ENCODE measurements at regions not wholly inside any gene's neighbourhood (a gene's known extent, or its start where the extent isn't known, plus 50 kb on each side); places are given as distances from the start of the nearest gene placed in this dataset.

DNA sequence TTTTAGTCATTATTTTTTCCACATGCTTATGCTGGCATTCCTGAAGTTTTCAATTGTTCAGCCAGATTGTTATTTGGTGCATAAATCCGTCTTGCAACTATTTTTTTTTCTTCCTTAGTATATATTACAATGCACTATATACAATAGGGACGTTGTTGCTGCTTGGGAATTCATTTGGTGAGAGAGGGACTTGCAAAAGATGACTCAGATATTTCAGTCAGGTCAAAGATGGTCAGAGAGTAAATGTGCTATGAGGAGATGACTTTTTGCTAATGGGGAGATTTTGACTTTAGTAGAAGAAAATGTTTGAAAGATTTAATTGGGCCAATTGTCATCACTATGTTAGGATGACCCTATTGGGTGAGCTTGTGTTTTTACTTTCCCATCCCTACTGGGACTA is 348.4 kb upstream of the MTPN start:
- TF ChIP-seq POLR2AphosphoS5 (IDR thresholded peaks at IDR 0.05) (no peak), POLR2A (IDR thresholded peaks at IDR 0.05) (no peak)
- TF ChIP-seq, protein P1, sequence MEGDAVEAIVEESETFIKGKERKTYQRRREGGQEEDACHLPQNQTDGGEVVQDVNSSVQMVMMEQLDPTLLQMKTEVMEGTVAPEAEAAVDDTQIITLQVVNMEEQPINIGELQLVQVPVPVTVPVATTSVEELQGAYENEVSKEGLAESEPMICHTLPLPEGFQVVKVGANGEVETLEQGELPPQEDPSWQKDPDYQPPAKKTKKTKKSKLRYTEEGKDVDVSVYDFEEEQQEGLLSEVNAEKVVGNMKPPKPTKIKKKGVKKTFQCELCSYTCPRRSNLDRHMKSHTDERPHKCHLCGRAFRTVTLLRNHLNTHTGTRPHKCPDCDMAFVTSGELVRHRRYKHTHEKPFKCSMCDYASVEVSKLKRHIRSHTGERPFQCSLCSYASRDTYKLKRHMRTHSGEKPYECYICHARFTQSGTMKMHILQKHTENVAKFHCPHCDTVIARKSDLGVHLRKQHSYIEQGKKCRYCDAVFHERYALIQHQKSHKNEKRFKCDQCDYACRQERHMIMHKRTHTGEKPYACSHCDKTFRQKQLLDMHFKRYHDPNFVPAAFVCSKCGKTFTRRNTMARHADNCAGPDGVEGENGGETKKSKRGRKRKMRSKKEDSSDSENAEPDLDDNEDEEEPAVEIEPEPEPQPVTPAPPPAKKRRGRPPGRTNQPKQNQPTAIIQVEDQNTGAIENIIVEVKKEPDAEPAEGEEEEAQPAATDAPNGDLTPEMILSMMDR (IDR thresholded peaks at IDR 0.05), result no peak

Measured in upper lobe of left lung (tissue), 4 donors.